ENCODE measurements at regions not wholly inside any gene's neighbourhood (a gene's known extent, or its start where the extent isn't known, plus 50 kb on each side); places are given as distances from the start of the nearest gene placed in this dataset.
A peak's percentile ranks its signal among the peaks of the same experiment; 100 is the strongest.
"Not testable (repeated sequence)": the region's sequence is repeated elsewhere in the genome, so short reads cannot be mapped to it uniquely, and the experiment has no call there.

DNA sequence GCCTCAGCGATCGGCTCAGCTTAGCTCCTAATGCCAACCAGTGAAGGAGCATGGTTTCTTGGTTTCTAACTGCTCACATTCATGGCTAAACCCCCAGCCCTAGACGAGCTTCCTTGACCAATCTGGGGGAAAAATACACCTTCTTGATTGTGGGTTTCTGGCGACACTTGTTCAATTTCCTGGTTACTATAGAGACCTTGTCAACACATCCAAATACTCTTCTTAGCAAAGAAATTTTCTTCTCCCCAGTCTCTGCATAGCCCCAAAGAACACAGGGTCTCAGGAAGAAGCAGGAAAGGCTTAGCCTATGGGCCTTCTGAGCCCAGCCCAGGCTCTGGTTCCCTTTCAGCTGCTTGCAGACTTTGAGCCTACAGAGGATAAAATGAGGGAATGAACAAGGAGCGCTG lies 88.5 kb upstream of the SYT13 start:
- peaks cover 23% of the 10 kb centered on the region for H3K4me1 Mint-ChIP-seq
- no peak overlapping the region for H3K4me3 Mint-ChIP-seq
- H3K9me3 Mint-ChIP-seq = no peaks in the 10 kb centered on the region
- H3K27me3 Mint-ChIP-seq = peaks cover 47% of the 10 kb centered on the region
- H3K27ac Mint-ChIP-seq = peak overlapping the region; percentile 12
- peak; percentile 3 for ATAC-seq
- H3K36me3 Mint-ChIP-seq = no peaks in the 10 kb centered on the region

DNA sequence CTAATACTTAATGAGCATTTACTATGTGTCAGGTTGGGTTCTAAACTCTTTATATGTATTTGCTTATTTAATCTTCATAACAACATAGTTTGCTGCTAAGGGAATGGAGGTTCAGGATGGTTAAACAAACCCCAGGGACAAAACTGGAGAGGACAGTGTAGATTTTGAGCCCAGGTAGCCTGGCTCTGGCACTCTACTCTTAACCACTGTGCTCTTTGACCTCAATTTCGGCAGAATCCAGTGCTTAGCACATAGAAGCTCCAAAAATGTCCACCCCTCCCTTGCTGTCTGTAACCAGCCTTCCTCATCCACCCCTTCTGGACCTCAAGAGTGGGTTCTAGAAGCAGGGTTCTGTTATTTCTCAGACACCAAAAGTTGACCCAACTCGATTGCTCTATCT lies 88.0 kb upstream of the SYT13 start:
- no peaks in the 10 kb centered on the region for H3K36me3 Mint-ChIP-seq
- H3K9me3 Mint-ChIP-seq = no peaks in the 10 kb centered on the region
- peaks cover 23% of the 10 kb centered on the region for H3K4me1 Mint-ChIP-seq
- H3K4me3 Mint-ChIP-seq = no peak overlapping the region
- no peak overlapping the region for H3K27ac Mint-ChIP-seq
- no peak for ATAC-seq
- H3K27me3 Mint-ChIP-seq = peaks cover 50% of the 10 kb centered on the region

DNA sequence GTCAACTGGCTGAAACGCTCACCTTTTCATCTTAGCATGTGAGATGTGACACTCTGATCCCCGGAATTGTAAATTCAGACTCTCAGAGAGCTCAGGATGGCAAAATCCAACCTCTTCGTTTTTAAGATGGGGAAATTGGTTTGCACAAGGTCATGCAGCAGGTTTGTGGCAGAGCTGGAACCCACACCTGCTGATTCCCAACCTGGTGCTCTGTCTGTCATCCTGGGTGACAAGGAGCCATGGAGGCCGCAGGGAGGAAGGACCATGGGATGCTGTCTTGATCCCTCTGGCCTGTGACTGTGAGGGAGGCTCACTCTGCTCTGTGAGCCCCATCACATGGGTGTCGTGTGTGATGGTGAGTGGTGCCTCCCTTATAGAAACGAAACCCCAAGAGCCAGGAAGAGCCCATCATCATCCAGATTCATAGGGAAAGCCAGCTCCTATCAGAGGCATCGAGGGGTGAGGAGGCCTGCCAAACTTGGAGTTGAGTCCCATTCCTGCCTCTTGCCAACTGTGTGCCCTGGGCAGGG lies 87.4 kb upstream of the SYT13 start:
- H3K27ac Mint-ChIP-seq = no peak overlapping the region
- no peaks in the 10 kb centered on the region for H3K36me3 Mint-ChIP-seq

DNA sequence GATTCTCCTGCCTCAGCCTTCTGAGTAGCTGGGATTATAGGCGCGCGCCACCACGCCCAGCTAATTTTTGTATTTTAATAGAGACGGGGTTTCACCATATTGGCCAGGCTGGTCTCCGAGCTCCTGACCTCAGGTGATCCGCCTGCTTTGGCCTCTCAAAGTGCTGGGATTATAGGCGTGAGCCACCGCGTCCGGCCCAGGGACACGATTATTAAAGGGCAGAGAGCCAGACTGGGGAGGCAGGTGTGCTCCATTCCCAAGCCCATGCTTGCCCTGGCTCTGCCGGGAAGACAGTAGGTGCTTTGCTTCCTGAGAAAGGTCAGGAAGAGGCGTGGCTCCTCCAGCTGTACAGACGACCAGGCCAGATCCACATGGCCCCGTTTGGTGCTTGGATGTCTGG lies 86.3 kb upstream of the SYT13 start:
- H3K9me3 Mint-ChIP-seq, H3K4me3 Mint-ChIP-seq, H3K27ac Mint-ChIP-seq, H3K36me3 Mint-ChIP-seq, ATAC-seq: not testable (repeated sequence)
- H3K27me3 Mint-ChIP-seq = peaks cover 67% of the 10 kb centered on the region
- H3K4me1 Mint-ChIP-seq = peaks cover 23% of the 10 kb centered on the region

More for the DNA sequence above, 87.4 kb upstream of the SYT13 start:
- Mint-ChIP-seq H3K27me3 (peaks cover 55% of the 10 kb centered on the region), H3K9me3 (no peaks in the 10 kb centered on the region), H3K4me1 (peaks cover 23% of the 10 kb centered on the region), H3K4me3 (no peak overlapping the region)
- ATAC-seq = no peak

DNA sequence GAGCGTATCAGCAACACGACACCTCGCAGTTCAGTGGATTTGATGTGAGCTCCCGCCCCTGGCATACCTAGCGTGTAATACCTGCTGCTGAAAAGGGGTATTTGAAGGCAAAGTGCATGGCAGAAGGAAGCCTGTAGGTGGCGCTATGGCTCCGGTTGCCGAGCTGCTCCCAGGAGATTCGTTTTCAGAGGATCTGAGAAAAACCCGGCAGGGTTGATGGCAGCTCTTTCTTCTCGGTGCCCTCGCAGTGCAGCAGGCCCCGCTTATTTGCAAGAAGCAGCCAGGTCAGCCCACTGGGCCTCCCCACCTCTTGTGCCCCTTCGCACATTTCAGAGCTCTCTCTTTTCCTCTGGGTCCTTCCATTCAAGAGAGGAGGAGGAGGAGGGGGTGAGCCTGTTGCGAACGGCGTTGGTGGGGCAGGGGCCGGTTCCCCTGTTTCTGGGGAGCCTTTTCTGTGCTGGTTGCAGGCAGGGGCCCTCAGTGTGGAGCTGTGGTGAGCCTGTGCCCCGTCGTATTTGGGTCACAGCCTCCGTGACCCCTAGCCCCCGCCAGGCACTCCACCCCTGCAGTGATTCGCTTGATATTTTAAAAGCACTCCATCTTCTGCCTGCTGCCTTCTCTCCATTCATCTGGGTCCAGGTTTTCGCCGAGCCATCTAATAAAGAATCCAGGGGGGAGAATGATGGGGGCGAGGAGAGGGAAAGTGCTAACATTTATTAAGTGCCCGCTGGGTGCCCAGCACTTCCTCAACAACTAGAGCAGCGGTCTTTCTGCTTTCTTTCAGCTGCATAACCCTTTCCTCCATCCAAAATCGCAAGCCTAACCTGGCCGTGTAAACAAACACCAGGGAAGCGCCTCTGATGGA lies 85.3 kb upstream of the SYT13 start:
- Mint-ChIP-seq H3K4me1 (peaks cover 23% of the 10 kb centered on the region), H3K27me3 (peaks cover 69% of the 10 kb centered on the region), H3K27ac (no peak overlapping the region), H3K36me3 (no peaks in the 10 kb centered on the region), H3K9me3 (no peaks in the 10 kb centered on the region), H3K4me3 (no peak overlapping the region)
- ATAC-seq = peak; percentile 67

DNA sequence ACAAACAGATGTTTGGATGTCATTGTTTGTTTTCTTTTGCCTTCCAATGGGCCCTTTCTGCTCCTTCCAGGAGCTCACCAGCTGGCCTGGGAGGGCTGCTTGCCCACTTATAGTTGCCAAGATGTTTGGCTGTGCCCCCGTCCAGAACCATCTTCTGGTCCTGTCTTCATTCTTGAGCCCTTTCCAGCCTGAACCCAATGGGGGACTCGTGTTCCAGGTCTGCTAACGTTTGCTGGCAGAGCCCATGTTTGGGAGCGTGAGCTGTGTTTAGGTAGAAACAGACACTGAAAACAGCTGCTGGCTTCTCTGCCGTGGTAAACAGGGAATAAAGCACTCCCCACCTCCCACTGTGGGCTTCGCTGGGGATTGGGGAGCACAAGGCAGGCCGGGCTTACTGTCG lies 83.2 kb upstream of the SYT13 start:
- H3K27ac Mint-ChIP-seq = no peak overlapping the region
- ATAC-seq = no peak
- no peak overlapping the region for H3K4me3 Mint-ChIP-seq
- peaks cover 62% of the 10 kb centered on the region for H3K27me3 Mint-ChIP-seq
- H3K4me1 Mint-ChIP-seq = peaks cover 11% of the 10 kb centered on the region
- no peaks in the 10 kb centered on the region for H3K9me3 Mint-ChIP-seq
- no peaks in the 10 kb centered on the region for H3K36me3 Mint-ChIP-seq

DNA sequence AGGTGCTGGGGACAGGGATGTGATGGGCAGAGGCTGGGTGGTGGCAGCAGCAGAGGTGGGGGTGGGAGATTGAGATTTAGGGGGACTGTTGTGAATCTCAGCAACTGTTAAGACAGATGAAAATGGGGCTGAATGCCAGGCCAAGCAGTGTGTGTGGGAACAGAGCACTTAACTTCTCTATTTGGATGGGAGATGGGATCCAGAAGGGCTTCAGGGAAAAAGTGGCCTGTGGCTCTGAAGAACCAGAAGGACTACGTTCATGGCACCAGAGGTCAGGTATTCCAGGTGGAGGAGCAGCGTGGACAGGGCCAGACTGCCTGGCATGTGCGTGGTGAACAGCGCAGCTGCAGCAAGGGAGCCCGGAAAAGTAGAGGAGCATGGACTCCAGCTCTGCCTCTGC lies 82.6 kb upstream of the SYT13 start:
- H3K4me3 Mint-ChIP-seq = no peak overlapping the region
- peaks cover 8% of the 10 kb centered on the region for H3K4me1 Mint-ChIP-seq
- peaks cover 68% of the 10 kb centered on the region for H3K27me3 Mint-ChIP-seq
- H3K27ac Mint-ChIP-seq = no peak overlapping the region
- no peaks in the 10 kb centered on the region for H3K36me3 Mint-ChIP-seq
- no peak for ATAC-seq
- no peaks in the 10 kb centered on the region for H3K9me3 Mint-ChIP-seq

DNA sequence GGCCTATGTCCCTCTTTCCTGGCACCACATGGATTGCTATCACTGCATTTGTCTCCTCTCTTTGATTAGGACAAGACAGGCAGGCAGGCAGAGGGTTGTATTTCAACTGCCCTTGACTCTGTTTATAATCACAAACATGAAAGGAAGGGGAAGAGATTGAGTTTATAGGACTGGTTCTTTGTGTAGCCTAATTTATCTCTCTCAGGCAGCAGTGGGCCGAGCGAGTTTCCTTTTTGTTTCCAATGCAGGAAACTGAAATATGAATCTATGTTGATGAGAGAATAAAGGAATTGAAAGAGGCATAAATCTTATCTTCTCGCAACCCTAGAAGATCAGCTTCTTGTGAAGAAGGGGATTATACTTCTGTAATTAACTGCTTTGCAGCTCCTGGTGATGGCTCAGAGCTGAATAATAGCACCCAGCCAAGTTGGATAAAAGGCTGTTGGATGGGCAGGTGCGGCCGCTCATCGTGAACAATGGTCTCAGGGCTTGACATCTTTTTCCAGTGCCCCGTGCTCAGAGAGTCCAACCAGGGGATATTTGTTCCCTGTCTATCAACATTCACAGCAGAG lies 80.6 kb upstream of the SYT13 start:
- Mint-ChIP-seq H3K9me3 (no peaks in the 10 kb centered on the region), H3K27ac (no peak overlapping the region), H3K36me3 (no peaks in the 10 kb centered on the region), H3K27me3 (peaks cover 58% of the 10 kb centered on the region), H3K4me3 (no peak overlapping the region), H3K4me1 (peaks cover 5% of the 10 kb centered on the region)
- no peak for ATAC-seq

DNA sequence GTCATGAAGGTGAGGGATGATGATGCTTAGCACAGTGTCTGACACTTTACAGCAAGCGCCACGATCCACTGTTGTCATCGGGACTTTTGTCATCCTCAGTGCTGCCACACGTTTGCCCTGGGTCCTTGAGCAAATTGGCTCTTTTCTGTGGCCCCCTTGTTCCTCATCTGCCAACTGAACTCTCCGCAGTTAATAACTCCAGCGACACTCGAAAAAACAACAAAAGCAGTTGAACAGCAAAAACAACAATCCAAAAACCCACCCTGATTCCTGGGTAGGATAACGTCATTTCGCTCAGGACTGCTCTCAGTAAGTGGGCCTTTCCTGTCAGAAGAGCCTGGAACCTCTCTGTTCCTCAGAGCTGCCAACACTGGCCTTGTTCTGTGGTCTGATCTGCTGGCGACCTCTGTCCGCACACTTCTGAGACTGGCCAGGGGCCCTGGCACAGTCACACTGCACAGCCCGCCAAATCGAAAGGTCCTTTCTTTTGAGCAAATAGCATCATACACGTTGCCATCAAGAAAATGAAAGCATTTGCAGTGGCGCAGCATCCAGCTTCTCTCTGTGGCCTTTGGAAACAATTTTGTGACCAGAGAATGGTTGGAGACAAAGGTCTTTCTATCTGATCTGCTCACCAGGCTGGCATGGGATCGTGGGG lies 79.9 kb upstream of the SYT13 start:
- no peaks in the 10 kb centered on the region for H3K36me3 Mint-ChIP-seq
- H3K27ac Mint-ChIP-seq = no peak overlapping the region
- no peak for ATAC-seq
- H3K4me3 Mint-ChIP-seq = no peak overlapping the region
- H3K9me3 Mint-ChIP-seq = no peaks in the 10 kb centered on the region
- peaks cover 2% of the 10 kb centered on the region for H3K4me1 Mint-ChIP-seq
- H3K27me3 Mint-ChIP-seq = peaks cover 53% of the 10 kb centered on the region

DNA sequence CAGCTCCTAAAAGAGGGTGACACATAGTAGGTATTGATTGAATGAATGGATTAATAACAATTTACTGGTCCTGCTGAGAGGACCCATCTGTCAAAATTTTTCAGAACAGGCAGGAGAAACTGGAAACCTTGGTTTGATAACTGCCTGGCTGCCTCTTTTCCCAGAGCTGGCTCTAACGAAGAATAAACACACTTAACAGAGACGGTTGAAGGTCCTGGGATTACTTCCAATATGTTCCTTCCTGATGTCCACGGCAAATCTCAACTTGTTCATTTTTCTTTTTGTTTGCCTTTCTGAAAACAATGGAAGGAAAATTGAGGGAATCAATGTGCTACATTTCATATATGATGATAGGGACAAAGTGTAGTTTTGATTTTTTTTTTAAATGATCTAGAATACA lies 76.5 kb upstream of the SYT13 start:
- Mint-ChIP-seq H3K4me3 (no peak overlapping the region), H3K4me1 (no peaks in the 10 kb centered on the region), H3K27me3 (peaks cover 18% of the 10 kb centered on the region), H3K9me3 (no peaks in the 10 kb centered on the region), H3K27ac (no peak overlapping the region), H3K36me3 (no peaks in the 10 kb centered on the region)
- ATAC-seq = no peak

DNA sequence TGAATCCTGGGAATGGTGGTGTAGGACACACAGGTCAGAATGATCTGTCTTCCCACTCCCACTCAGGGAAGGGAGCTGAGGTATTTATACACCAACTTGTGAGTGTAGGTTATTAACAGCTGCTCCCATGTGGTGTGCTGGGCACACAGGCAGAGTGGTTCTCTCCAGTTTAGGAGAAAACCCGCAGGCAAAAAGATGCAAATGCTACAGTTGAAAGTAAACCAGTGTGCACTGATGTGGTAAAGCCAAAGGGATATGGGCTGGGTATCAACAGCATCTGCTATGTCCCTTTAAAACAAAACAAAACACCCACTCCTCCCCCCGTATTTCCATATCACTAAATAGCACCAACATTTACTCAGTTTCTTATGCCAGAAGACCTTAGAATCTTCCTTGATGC lies 75.4 kb upstream of the SYT13 start:
- H3K36me3 Mint-ChIP-seq = no peaks in the 10 kb centered on the region
- no peak for ATAC-seq
- no peaks in the 10 kb centered on the region for H3K9me3 Mint-ChIP-seq
- peaks cover 14% of the 10 kb centered on the region for H3K27me3 Mint-ChIP-seq
- H3K4me1 Mint-ChIP-seq = no peaks in the 10 kb centered on the region
- no peak overlapping the region for H3K27ac Mint-ChIP-seq
- H3K4me3 Mint-ChIP-seq = no peak overlapping the region

DNA sequence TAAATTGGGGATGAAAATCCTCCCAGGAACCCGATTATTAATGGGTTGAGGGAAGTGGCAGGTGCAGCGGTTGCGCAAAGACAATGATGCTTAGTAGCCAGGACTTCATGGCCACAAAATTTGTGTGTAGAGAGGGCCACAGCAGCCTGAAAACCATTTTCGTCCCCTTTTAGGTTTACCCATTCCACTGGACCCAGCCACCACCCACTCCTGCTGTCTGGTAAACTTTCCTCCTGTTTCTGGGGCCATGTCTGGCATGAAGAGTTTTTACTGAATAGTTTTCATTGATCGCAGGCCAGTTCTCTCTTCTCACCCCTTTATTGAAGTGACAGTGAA lies 69.5 kb upstream of the SYT13 start:
- no peak for ATAC-seq

DNA sequence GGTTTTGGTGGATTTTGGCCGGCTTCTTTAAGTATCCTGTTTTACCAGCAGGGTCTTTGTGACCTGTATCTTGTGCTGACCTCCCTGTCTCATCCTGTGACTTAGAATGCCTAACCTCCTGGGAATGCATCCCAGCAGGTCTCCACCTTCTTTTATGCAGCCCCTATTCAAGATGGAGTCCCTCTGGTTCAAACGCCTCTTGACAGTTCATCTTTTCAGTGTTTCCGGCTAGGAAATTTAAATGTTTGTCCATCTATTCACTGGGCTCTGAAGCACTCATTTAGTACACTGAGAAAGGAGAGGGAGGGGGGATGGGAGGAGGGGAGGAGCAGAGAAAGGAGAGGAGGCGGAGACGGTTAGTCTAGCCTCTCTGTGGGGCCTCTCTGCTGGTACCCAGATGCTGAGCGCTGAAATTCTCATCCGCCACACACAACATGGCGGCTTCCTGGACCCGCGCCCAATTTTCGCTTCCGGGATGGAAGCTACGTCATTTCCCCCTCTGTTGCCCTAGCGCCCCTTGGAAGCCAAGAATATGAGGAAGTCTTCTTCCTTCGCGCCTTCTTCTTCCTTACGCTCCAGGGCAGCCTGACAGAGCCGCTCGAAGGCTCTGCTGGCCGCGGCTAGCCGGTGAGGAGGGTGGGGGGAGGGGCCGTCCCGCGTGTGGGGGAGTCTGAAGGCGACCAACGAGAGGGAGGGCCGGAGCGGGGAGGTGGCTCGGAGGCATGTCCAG lies 69.0 kb upstream of the SYT13 start:
- Mint-ChIP-seq H3K4me1 (peaks cover 12% of the 10 kb centered on the region), H3K9me3 (no peaks in the 10 kb centered on the region), H3K27me3 (peaks cover 21% of the 10 kb centered on the region), H3K27ac (peak overlapping the region; percentile 85), H3K4me3 (peak overlapping the region; percentile 76), H3K36me3 (no peaks in the 10 kb centered on the region)
- peak; percentile 97 for ATAC-seq

More for the DNA sequence above, 69.5 kb upstream of the SYT13 start:
- peak overlapping the region; percentile 76 for H3K4me3 Mint-ChIP-seq
- no peaks in the 10 kb centered on the region for H3K36me3 Mint-ChIP-seq
- H3K4me1 Mint-ChIP-seq = peaks cover 11% of the 10 kb centered on the region
- peak overlapping the region; percentile 85 for H3K27ac Mint-ChIP-seq
- H3K9me3 Mint-ChIP-seq = no peaks in the 10 kb centered on the region
- peaks cover 18% of the 10 kb centered on the region for H3K27me3 Mint-ChIP-seq

DNA sequence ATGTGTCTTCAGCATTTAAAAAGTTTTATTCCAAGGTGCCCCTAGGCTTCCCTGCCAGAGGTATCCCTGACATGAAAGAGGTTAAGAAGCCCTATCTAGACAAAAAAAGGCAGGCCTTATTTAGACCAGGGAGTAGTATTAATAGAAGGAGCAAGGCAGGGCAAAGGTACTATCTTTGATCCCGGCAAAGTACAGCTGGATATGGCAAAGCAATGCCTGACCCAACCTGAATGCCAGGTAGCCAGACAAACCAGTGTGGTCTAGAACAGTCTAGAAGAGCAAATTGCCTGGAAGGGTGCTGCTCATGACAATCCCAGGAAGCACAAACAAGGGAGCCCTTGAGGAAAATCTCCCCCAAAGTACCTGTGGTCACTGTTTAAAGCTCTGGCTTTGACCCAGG lies 62.6 kb upstream of the SYT13 start:
- Mint-ChIP-seq H3K9me3 (no peaks in the 10 kb centered on the region), H3K27ac (no peak overlapping the region)

More for the DNA sequence above, 62.6 kb upstream of the SYT13 start:
- Mint-ChIP-seq H3K27me3 (peaks cover 33% of the 10 kb centered on the region), H3K4me1 (peaks cover 7% of the 10 kb centered on the region), H3K4me3 (no peak overlapping the region), H3K36me3 (no peaks in the 10 kb centered on the region)
- ATAC-seq = no peak
